Stimulated activated CD4-positive, alpha-beta T cell treated with anti-CD3 and anti-CD28 coated beads, Interleukin-1b, Interleukin-23, amount 100 ng/mL, for 4 hours (primary cell): ENCODE measurements at regions not wholly inside any gene's neighbourhood (a gene's known extent, or its start where the extent isn't known, plus 50 kb on each side); places are given as distances from the start of the nearest gene placed in this dataset.

Experiments
- DNase-seq, 2 donors: peaks; one replicate each; pipeline ENCODE4 v3.0.0-alpha.2; 2020; ENCODE audit warnings: low read depth in 2 of 2

GRCh38 chr6:95243053-95243452 is 334.3 kb upstream of the MANEA start:
- no peak for DNase-seq

- no peak for DNase-seq
These were observed 332.6 kb upstream of the MANEA start for GRCh38 chr6:95244751-95245150.

DNA sequence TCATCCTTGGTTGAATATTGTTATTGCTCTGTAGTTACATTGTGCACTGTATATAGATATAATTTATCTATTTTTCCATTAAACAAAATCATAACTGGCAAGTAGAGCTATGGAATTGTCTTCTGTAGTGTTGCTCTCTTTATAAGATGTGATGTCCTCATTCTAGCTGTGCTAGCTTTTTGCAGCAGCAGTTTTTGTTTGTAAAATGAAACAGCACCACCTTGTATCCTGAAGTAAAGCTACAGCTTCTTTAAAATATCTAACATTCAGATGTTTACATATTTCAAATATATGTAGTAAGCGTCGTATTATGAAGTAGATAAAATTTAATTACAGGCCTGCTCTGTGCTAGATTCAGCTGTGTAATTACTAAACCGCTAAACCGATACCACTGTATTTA is 328.8 kb upstream of the MANEA start:
- DNase-seq: no peak

DNA sequence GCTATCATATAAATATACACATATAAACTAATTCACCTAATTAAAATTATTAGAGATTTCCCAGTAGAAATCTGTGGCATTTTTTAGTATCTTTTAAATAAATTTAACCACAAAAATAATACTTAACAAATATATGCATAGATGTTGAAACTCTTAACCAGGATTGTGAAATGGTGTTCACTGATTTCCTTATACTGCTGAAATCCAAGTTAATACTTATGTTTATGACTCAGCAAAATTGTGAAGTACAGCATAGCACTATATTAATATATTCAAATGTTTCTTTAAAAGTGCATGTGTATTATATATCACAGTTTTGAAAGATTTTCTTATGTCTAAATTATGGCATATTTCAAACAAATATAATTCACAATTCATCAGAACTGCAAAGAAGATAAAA is 328.2 kb upstream of the MANEA start:
- no peak for DNase-seq

GRCh38 chr6:95249661-95250060 is 327.7 kb upstream of the MANEA start:
- no peak for DNase-seq

DNA sequence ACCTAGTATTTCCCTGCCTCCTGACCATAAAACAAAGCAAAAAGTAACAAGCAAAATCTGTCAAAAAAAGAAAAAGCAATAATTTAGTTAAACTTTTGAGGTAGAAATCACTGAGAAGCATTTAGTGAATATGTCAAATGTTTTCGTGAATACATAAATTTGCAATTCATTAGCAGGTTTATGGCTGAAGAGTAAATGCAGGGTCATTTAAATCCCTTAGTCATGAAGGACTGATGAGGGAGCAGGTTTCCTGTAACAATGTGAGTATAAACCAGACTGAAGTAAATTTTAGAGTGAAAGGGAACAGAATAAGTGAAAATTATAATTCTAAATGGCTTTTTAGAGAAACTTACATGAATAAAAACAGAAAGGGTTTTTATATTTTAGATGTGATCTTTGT is 313.5 kb upstream of the MANEA start:
- no peak for DNase-seq

DNA sequence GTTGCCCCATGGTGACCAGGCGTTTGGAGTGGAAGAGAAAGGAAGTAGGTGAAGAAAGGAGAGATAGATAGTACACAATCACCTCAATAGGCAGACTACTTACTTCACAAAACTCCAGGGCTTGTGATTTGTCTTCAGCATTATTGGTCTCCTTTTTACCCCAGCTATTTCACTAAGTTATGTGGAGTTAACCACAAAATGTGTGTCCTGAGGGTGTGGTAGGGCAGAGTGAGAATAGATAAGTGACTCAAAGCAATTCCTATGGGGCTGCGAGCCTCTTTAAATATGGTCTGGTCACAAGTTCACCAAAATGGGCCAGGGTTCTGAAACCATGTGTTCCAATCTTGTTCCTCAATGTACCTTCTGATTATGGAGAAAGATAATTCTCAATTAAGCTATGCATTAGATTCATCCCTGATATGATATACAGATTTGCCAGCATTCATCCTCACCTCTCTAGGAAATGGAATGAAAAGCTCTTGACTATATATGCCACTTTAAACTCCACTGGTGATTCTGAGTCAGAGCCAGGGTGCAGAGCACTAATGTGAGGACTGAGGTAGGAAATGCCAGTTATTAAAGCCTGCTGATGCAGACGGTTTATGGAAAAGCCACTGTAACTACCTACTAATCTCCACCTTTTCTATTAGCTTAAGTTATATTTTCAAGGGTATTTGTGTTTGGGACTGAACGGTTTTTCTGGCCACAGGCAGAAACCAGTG is 310.6 kb upstream of the MANEA start:
- no peak for DNase-seq

- DNase-seq: no peak
These were observed 302.6 kb upstream of the MANEA start for GRCh38 chr6:95274686-95275235.

- DNase-seq: no peak
These were observed 297.7 kb upstream of the MANEA start for GRCh38 chr6:95279616-95280015.

- DNase-seq: no peak
These were observed 296.6 kb upstream of the MANEA start for GRCh38 chr6:95280686-95281273.

- DNase-seq: no peak
These were observed 291.5 kb upstream of the MANEA start for GRCh38 chr6:95285881-95286280.

- no peak for DNase-seq
These were observed 290.5 kb upstream of the MANEA start for GRCh38 chr6:95286874-95287273.

- DNase-seq: no peak
These were observed 289.1 kb upstream of the MANEA start for GRCh38 chr6:95288251-95288650.

DNA sequence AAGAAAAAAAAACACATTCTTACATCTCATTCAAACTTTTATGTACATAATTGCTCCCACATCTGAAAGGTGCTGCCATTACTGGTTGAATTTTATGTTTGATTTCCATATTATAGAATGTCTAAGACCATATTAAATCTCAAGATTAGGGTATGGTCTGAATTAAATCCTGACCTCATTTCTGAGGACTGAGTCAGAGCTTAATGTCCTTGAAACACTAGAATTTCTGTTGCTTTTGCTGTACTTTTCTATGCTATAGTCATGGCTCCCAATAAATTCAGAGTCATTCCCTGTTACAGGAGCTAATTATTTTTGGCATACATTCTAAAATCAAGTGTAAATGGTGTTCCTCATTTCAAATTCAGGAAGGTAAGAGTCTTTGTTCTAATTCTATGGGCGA is 285.3 kb upstream of the MANEA start:
- no peak for DNase-seq

GRCh38 chr6:95293257-95293656 is 284.1 kb upstream of the MANEA start:
- DNase-seq: no peak

DNA sequence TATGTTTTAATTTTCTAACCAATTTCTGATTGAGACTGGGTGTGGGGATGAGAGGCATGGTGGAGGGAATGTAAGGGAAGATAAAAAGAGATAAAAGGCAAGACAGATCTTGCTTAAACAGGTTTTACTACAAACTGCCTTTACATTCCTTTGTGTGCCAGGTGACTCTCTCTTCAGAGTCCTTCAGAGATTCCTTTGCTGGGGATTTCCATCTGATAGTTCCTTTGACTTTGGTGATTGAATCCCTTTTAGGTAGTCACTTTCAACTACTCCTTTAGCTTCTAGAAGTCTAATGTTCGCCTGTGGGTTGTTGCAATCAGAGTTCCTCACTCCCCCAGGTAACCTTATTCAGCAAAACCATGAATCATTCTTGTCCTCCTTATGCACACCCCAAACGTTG is 283.3 kb upstream of the MANEA start:
- DNase-seq: no peak

- no peak for DNase-seq
These were observed 267.8 kb upstream of the MANEA start for GRCh38 chr6:95309545-95309944.

- no peak for DNase-seq
These were observed 259.2 kb upstream of the MANEA start for GRCh38 chr6:95318137-95318536.

DNA sequence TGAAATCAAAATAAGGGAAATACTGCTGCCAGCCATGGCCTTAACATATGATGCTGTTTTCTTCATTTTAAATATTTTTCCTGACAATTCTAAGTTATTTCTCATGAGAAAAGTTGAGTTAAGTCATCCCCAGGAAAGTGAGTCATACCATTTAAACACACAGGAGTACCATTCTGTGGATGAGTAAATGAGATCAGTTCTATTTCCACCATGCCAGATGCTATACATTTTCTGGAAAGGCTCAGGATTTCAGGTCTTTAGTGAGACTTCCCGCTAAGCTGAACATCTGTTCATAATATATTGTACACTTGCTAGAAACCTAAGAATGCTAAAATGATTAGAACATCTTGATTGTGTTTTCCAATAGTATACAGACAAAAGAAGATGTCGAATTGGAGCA is 256.2 kb upstream of the MANEA start:
- DNase-seq: no peak

- DNase-seq: no peak
These were observed 251.4 kb upstream of the MANEA start for GRCh38 chr6:95325916-95326315.

DNA sequence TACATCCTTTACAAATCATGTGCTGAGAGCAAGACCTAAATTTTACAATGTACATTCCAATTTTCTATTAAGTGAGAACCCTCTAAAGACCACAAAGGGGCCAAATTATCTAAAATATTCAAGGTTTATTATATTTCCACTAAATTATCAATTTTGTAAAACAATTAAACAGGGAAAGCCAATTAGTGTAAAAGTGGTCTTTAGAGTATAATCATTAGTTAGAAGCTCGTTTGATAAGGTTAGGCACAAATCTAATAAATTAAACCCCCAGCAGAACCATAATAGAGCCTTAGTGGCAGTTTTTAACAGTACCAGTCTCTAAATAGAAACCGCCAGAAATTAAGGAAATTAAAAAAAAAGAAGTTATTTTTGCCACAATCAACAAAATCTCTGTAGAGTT is 249.1 kb upstream of the MANEA start:
- no peak for DNase-seq

DNA sequence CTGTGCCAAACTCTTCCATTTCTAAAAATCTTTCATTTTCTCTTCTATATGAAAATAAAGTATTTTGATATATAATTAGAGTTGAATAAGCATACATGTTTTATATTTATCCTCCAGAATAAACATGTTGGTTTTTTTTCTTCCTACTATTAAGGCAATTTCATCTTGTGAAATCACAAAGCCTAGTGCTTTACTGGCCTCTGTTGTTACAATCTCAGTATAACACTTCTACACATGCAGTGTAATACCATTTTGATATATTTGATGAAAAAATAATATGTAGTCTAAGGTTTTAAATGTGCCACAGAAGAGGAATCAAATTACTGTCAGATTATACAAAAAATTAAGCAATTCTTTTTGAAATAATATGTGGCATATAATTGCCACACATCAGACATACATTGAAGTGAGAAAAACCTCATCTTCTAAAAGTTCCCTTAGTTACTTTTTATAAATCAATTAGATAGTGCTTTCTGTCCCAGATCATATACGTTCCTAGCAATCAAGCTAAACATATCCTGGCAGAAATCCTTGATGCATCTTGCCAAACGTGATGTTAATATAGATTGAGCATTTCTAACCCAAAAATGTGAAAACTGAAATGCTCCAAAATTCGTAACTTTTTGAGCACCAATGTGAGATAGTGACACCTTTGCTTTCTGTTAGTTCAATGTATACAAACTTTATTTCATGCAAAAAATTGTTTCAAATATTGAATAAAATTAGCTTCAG is 225.1 kb upstream of the MANEA start:
- DNase-seq: no peak

- no peak for DNase-seq
These were observed 222.8 kb upstream of the MANEA start for GRCh38 chr6:95354551-95354950.
